CD4-positive, alpha-beta T cell treated with Interleukin-21 for 1 hour (primary cell): ENCODE measurements at regions not wholly inside any gene's neighbourhood (a gene's known extent, or its start where the extent isn't known, plus 50 kb on each side); places are given as distances from the start of the nearest gene placed in this dataset.
"Not testable (repeated sequence)": the region's sequence is repeated elsewhere in the genome, so short reads cannot be mapped to it uniquely, and the experiment has no call there.

Experiments used
- DNase-seq: peaks from one replicate; pipeline ENCODE4 v3.0.0-alpha.2; 2020

DNA sequence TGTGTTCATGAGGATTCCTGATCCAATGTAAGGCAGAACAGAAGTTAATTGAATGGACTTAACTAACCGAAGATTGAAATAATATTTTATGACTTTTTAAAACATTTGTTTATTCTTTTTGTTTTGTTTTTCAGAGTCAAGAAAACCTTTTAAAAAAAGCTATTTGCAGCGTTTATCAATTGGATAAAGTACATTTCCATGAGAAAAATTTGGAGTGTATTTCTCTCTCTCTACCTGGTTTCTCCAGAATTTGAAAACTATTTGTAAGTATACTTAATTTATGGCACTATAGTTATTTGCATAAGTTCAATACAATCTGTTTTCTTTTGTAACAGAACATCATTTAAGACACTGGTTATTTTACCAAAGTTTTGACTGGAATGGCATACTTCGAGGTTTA lies 208.0 kb upstream of the UBL3 start:
- DNase-seq, result no peak

GRCh38 chr13:30054546-30054945 lies 204.1 kb upstream of the UBL3 start:
- not testable (repeated sequence) for DNase-seq

DNA sequence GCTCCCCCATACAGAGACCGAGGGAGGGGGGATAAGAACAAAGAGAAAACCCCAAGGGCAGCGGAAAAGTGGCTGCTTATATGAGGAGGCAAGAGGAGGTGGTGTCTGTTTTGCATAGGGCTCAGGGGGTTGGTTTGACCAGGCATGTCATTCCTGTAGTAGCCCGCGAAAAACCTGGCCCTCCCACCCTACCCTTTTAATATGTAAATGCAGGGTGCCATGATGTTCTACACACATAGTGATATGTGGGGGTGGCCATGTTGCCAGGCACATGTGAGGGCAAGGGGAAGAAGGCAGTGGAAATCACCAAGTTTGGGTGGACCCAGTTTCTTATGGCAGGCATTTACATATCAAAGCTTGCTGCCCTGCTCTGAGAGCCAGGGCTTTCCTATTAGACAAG lies 203.5 kb upstream of the UBL3 start:
- no peak for DNase-seq

DNA sequence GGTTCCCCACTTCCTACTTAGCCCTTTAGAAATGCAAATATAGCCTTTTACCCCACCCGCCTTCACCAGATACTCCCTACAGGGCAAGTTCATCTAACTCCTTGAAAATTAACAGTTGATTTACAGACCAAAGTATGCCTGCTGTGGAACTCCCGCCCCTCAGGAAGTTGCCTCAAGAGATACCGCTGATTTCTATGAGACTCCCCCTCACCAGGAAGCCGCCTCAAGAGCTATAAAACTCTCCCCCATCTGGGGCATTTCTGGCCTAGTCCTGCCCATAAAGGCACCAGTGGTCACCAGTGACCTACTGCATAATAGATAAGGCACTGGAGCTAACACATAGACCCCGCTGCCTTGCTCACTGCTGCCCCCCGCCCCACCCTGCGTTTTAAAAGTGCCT lies 201.7 kb upstream of the UBL3 start:
- no peak for DNase-seq

DNA sequence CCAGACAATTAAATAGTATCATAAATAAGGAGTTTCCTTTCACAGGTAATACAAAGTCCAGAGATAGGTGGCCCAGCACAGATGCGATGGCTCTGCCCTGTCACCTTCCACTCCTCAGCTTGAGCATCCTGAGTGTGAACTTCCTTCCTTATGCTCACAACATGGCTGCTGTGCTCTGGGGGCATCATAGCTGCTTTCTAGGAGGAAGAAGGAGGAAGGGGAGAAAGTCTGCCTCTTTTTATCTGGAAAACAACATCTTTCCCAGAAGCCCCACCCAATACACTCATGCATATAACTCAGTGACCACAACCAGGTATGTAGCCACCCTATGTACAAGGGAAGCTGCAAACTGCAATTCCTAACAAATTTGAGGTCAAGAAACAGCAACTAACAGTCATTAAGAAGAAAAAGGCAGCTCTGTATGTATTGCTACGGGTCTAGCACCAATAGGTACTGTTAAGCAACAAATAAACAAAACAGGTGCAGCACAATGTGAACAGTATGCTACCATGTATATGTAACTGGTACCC lies 201.2 kb upstream of the UBL3 start:
- no peak for DNase-seq

DNA sequence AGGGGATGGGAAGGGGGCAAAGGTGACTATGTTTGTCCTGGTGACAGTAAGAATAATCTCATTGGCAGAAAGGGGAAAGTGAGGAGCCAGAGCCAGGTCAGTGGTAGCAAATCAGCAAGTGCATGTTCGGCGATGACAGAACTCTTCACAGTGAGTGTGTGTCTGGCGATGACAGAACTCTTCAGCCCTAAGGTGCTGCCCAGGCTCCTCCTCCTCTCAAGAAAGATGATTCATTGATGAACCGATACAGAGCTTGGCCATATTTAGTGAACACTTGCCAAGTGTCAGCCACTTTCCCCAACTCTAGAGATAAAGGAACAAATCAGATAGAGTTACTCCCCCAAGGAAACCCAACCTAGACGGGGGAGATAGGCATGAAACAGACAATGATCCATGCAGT lies 199.3 kb upstream of the UBL3 start:
- no peak for DNase-seq

- peak; percentile 15 for DNase-seq
These were observed 196.9 kb upstream of the UBL3 start for GRCh38 chr13:30047154-30047874.

- no peak for DNase-seq
These were observed 195.7 kb upstream of the UBL3 start for GRCh38 chr13:30045916-30046704.

DNA sequence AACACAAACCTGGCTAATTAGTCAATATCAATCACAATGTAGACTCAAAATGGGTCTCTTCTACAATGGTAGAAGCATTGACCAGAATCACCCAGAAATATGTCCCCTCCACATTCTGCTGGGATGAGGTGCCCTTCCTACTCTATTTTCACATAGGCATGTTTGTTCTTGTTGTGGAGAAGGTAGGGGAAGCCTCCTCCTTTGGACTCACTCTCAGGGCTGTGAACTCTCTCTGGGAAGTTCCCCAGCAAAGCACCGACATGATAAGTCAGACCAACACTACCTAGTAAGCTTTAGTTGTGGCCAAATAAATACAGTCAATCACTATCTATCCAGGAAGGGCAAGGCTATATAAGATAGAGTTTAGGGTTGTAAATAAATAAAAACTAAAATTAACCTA lies 194.5 kb upstream of the UBL3 start:
- DNase-seq, result no peak

- DNase-seq, result no peak
These were observed 193.2 kb upstream of the UBL3 start for GRCh38 chr13:30043631-30043925.

- DNase-seq, result no peak
These were observed 192.6 kb upstream of the UBL3 start for GRCh38 chr13:30042891-30043630.

DNA sequence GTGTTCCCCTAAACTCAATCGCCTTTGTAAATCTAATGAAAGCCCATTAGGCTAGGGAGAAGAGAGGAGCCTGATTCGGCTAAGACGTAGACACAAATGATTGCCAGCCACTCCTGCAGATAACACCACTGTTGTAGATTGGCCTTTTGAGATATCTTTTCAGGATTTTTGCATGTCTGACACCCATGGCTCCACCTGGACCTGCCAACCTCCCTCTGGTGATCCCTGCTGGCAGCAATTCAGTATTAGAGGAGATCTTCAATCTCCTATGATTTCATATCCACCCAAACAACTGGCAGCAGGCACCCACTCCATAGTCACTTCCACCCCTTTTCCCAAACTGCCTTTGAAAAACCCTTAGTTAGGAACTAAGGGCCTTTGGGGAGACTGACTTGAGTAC lies 191.9 kb upstream of the UBL3 start:
- DNase-seq, result no peak

GRCh38 chr13:30039511-30039911 lies 189.1 kb upstream of the UBL3 start:
- no peak for DNase-seq

DNA sequence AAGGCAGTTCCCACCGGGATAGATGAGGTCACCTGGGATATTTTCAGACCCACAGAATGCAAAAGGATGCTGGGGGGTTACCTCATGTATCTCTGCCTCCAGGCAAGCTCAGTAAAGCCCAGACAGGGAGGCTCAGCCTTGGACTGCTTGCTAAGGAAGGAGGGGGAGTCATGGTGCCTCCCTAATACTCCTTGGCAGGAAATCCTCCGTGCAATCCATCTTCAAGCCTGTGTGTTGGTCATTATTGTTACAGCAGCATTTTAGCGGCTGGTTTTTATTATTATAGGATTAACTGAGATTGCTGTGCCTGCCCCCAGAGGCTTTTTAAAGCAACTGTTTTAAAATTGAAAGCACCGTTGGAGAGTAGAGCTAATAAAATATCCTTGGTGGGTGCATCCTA lies 188.5 kb upstream of the UBL3 start:
- no peak for DNase-seq

GRCh38 chr13:30037766-30038165 lies 187.3 kb upstream of the UBL3 start:
- no peak for DNase-seq

GRCh38 chr13:30037306-30037705 lies 186.9 kb upstream of the UBL3 start:
- DNase-seq, result no peak

- no peak for DNase-seq
These were observed 184.0 kb upstream of the UBL3 start for GRCh38 chr13:30034458-30034795.

GRCh38 chr13:30033681-30034457 lies 183.5 kb upstream of the UBL3 start:
- no peak for DNase-seq

GRCh38 chr13:30032263-30032662 lies 181.8 kb upstream of the UBL3 start:
- DNase-seq, result no peak

DNA sequence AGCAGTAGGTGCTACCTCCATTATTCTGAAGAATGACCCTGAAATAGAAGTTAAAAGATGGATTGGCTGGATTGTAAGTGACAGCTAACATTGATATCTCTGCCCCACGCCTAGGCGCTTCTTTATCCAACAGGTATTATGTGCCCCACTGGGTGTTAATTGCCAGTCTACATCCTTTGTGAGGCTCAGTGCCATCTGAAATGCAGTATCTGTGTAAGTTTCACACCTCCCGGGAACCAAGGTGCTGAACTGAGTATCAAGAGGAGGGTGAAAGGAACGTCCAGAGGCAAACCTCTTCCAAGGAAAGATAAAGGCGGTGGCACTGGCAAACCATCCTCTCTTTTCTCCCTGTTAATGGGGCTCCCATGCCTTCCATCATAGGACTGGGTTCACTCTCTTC lies 181.1 kb upstream of the UBL3 start:
- DNase-seq, result no peak

- no peak for DNase-seq
These were observed 179.8 kb upstream of the UBL3 start for GRCh38 chr13:30030141-30030750.

DNA sequence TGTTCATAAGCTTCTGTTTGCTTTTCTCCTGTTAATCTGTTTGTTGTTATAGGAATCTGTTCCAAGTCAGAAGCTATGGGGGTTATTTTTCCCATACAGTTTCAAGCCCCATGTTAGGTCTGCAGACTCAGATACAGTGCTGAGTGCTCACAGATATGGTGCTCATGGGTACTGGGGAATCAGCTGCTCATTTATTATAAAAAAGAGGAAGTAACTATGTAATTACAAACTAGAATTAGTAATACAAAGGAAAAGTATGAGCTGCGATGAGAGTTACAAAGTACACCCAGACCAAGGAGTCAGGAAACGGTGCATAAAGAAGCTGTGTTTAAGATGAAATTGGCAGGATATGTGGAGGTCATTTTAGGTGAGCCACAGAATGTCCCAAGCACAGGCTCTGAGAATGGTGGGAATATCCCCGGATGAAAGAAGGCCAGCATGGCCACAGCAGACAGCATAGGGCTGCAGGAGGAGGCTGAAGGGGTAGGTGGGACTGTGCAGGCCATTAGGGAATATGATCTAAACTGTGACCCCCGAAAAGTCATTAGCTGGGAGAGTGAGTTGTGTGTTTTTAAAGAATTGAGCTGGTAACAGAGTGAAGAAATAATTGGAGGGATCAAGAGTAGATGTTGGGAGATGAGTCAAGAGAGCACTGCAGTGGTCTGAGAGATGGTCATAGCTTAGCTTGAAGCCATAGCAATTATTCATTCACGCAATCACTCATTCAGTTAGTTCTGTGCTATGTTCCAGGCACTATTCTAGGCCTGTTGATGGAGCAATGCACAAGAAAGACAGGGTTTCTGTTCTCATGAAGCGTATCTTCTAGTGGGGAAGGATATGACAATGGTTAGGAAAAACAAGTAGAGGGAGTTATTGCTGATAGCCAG lies 177.4 kb upstream of the UBL3 start:
- DNase-seq, result no peak
